Panc1 (cell line): ENCODE measurements at regions not wholly inside any gene's neighbourhood (a gene's known extent, or its start where the extent isn't known, plus 50 kb on each side); places are given as distances from the start of the nearest gene placed in this dataset.

Experiments
- ATAC-seq: fragments of 200-7000 bp; cut with Tn5 transposase; 2 replicates; pipeline ENCODE4 v1.9.1; 2020; ENCODE audit warnings: mild to moderate bottlenecking, moderate library complexity
- BruUV-seq: library from RNA; stranded (reverse); fragments of 400-500 nt; replicated peaks from 2 replicates; lab custom pipeline; 2021; lab: Mats Ljungman, UMichigan
- CTCF ChIA-PET: fragments of 300-600 bp; sonication (Branson Sonifier 250); formaldehyde crosslinking; loops from one replicate; lab custom pipeline; 2022; ENCODE audit warnings: antibody characterized with exemption; lab: Charles Lee
- POLR2A ChIA-PET: fragments of 300-600 bp; sonication (Branson Sonifier 250); formaldehyde crosslinking; loops from one replicate; lab custom pipeline; 2022; ENCODE audit warnings: antibody characterized with exemption; lab: Charles Lee
- DNase-seq: peaks from one replicate; pipeline ENCODE4 v3.0.0-alpha.2; 2010; ENCODE audit warnings: low read depth, low spot score
- H3K27ac ChIP-seq: 2 replicates; pipeline ENCODE4 v1.5.1; 2011; ENCODE audit warnings: mild to moderate bottlenecking, low read length, inconsistent platforms
- H3K27me3 ChIP-seq: fragments of 200-500 bp; sonication (Bioruptor generic); 2 replicates; pipeline ENCODE4 v1.6.0; 2014; ENCODE audit warnings: low read length, inconsistent platforms; ENCODE audit not compliant: control insufficient read depth, insufficient read depth
- H3K36me3 ChIP-seq: fragments of 200-500 bp; sonication (Bioruptor generic); 2 replicates; pipeline ENCODE4 v1.5.1; 2014; ENCODE audit warnings: inconsistent platforms, mild to moderate bottlenecking, low read length, moderate library complexity; ENCODE audit not compliant: control insufficient read depth, insufficient read depth
- H3K4me1 ChIP-seq: 2 replicates; pipeline ENCODE4 v1.5.1; 2011; ENCODE audit warnings: inconsistent platforms, mild to moderate bottlenecking, low read length, moderate library complexity; ENCODE audit not compliant: control insufficient read depth, insufficient read depth
- H3K4me3 ChIP-seq, 2 experiments: 2 replicates each; pipeline ENCODE4 v1.5.1; 2011 to 2012; ENCODE audit warnings: low read depth in 2 of 2, low read length in 2 of 2, mild to moderate bottlenecking in 2 of 2, inconsistent platforms in 1 of 2, moderate library complexity in 1 of 2
- H3K9me3 ChIP-seq: fragments of 200-500 bp; sonication (Bioruptor generic); 2 replicates; pipeline ENCODE4 v1.5.1; 2014; ENCODE audit warnings: low read depth, mild to moderate bottlenecking, inconsistent platforms, low read length, moderate library complexity; ENCODE audit not compliant: control insufficient read depth, insufficient read depth
- CTCF ChIP-seq: fragments of 450-650 bp; IDR thresholded peaks from 2 replicates; pipeline ENCODE4 v1.5.1; 2017; ENCODE audit warnings: mild to moderate bottlenecking
- POLR2AphosphoS5 ChIP-seq: IDR thresholded peaks from 2 replicates; pipeline ENCODE4 v1.6.1; 2012; ENCODE audit warnings: mild to moderate bottlenecking, low read depth, low read length, moderate library complexity
- REST ChIP-seq, 2 experiments: IDR thresholded peaks; 2 replicates each; pipeline ENCODE4 v1.6.1; 2011 to 2012; ENCODE audit warnings: low read depth in 2 of 2, control low read depth in 1 of 2, low read length in 1 of 2, mild to moderate bottlenecking in 1 of 2, moderate library complexity in 1 of 2; ENCODE audit not compliant: insufficient read depth in 1 of 2
- SIN3A ChIP-seq: IDR thresholded peaks from 2 replicates; pipeline ENCODE4 v1.6.1; 2012; ENCODE audit warnings: low read depth, mild to moderate bottlenecking, low read length, moderate library complexity, borderline replicate concordance; ENCODE audit not compliant: insufficient read depth
- TCF7L2 ChIP-seq: IDR thresholded peaks from 2 replicates; pipeline ENCODE4 v1.6.1; 2011; ENCODE audit warnings: mild to moderate bottlenecking, low read depth, low read length, inconsistent platforms
- in situ Hi-C: cut with HindIII; loops from 2 replicates; pipeline ENCODE4 v1.10.0; 2016; ENCODE audit warnings: low sequenced_read_pairs, low pct_unique_long_range_greater_than_20kb
- intact Hi-C: fragments of 100-400 bp; cut with micrococcal nuclease; formaldehyde crosslinking; loops from one replicate; pipeline ENCODE4 v1.10.0; 2022; ENCODE audit not compliant: unreplicated experiment

DNA sequence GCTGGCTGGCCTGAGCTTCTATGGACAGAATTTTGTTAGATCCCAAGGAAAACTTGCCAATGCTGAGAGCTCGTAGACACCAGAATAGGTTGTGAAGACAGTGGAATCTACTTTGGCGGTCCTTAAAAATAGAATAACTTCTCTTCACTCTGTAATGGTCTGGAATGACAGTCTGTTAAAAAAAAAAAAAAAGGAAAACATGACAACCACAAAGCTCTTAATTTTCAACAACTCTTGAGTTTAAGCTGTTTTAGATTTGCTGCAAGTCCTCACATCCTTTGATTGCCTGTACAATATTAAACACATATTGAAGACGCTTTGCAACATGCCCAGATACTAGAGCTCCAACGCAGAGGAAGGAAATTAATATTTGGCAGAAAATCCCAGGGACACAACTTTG is 122.8 kb upstream of the GALNT15 start:
- H3K4me1 ChIP-seq = peaks cover 12% of the 10 kb centered on the region
- no peaks in the 10 kb centered on the region for H3K27me3 ChIP-seq
- peak overlapping the region; percentile 29; the same call in 1 of the 2 replicates for H3K27ac ChIP-seq
- POLR2A ChIA-PET = no interaction called here
- no peak for DNase-seq
- TF ChIP-seq SIN3A (no peak), TCF7L2 (no peak), REST (IDR thresholded peaks at IDR 0.05; ENCODE audit: insufficient read depth in 1 of 2, low read depth in 2 of 2, low read length in 1 of 2) (no peak), POLR2AphosphoS5 (no peak), CTCF (no peak)
- CTCF ChIA-PET = interaction anchor here (0.6 kb wide), 1 partner anchor 162 kb away, joined by 4 read pairs; no protein-coding TSS in a partner anchor
- H3K9me3 ChIP-seq = no peaks in the 10 kb centered on the region
- ATAC-seq = no peak
- no peaks in the 10 kb centered on the region for H3K36me3 ChIP-seq
- in situ Hi-C loops = no loop called here
- intact Hi-C loops = no loop called here
- no TSS peak for BruUV-seq
- no peak overlapping the region for H3K4me3 ChIP-seq

GRCh38 chr3:16052964-16053363 is 121.5 kb upstream of the GALNT15 start:
- no peak for ATAC-seq
- Histone ChIP-seq H3K27ac (peak overlapping the region; percentile 68; the same call in 1 of the 2 replicates), H3K4me3 (no peak overlapping the region), H3K36me3 (no peaks in the 10 kb centered on the region), H3K9me3 (no peaks in the 10 kb centered on the region), H3K27me3 (no peaks in the 10 kb centered on the region), H3K4me1 (peaks cover 12% of the 10 kb centered on the region)
- in situ Hi-C loops (no loop called here), intact Hi-C loops (no loop called here)
- BruUV-seq = no TSS peak
- DNase-seq = no peak
- TF ChIP-seq POLR2AphosphoS5 = no peak
- no peak for TF ChIP-seq SIN3A
- no peak for TF ChIP-seq REST (IDR thresholded peaks at IDR 0.05; ENCODE audit: insufficient read depth in 1 of 2, low read depth in 2 of 2, low read length in 1 of 2)
- no peak for TF ChIP-seq TCF7L2
- TF ChIP-seq CTCF = no peak
- ChIA-PET POLR2A (no interaction called here), CTCF (no interaction called here)
